Activated naive CD4-positive, alpha-beta T cell treated with anti-CD3 and anti-CD28 coated beads for 36 hours (primary cell): ENCODE measurements at regions not wholly inside any gene's neighbourhood (a gene's known extent, or its start where the extent isn't known, plus 50 kb on each side); places are given as distances from the start of the nearest gene placed in this dataset.
"Not testable (repeated sequence)": the region's sequence is repeated elsewhere in the genome, so short reads cannot be mapped to it uniquely, and the experiment has no call there.

ENCODE experiments used
- CTCF ChIA-PET: fragments of 350-600 bp; sonication (Branson Sonifier 250); formaldehyde crosslinking; loops from one replicate; lab custom pipeline; 2021; ENCODE audit warnings: antibody characterized with exemption; lab: Charles Lee
- DNase-seq: peaks from one replicate; pipeline ENCODE4 v3.0.0-alpha.2; 2020
- H3K27ac Mint-ChIP-seq: one replicate; pipeline ENCODE4 v1.8.0; 2021; ENCODE audit warnings: mild to moderate bottlenecking, mixed read lengths
- H3K27me3 Mint-ChIP-seq: one replicate; pipeline ENCODE4 v1.8.0; 2021; ENCODE audit warnings: low read depth, mixed read lengths
- H3K36me3 Mint-ChIP-seq: one replicate; pipeline ENCODE4 v1.8.0; 2021; ENCODE audit warnings: low read depth, mixed read lengths
- H3K4me1 Mint-ChIP-seq: one replicate; pipeline ENCODE4 v1.8.0; 2021; ENCODE audit warnings: low read depth, mixed read lengths
- H3K4me3 Mint-ChIP-seq: one replicate; pipeline ENCODE4 v1.8.0; 2021; ENCODE audit warnings: mild to moderate bottlenecking, moderate library complexity, mixed read lengths
- H3K9me3 Mint-ChIP-seq: one replicate; pipeline ENCODE4 v1.8.0; 2021; ENCODE audit warnings: mixed read lengths
- intact Hi-C: fragments of 100-400 bp; cut with micrococcal nuclease; formaldehyde crosslinking; loops from one replicate; pipeline ENCODE4 v1.15.1; 2023

GRCh38 chr13:80685942-80686341 lies 345.0 kb upstream of the SPRY2 start:
- H3K9me3 Mint-ChIP-seq: peaks cover 3% of the 10 kb centered on the region
- H3K27me3 Mint-ChIP-seq: no peaks in the 10 kb centered on the region
- H3K4me3 Mint-ChIP-seq: no peak overlapping the region
- H3K36me3 Mint-ChIP-seq: no peaks in the 10 kb centered on the region
- no peak for DNase-seq
- intact Hi-C loops: no loop called here
- H3K27ac Mint-ChIP-seq: no peak overlapping the region
- H3K4me1 Mint-ChIP-seq: no peaks in the 10 kb centered on the region
- CTCF ChIA-PET: no interaction called here

- CTCF ChIA-PET: no interaction called here
- DNase-seq: no peak
- no peak overlapping the region for H3K4me3 Mint-ChIP-seq
- H3K27ac Mint-ChIP-seq: no peak overlapping the region
- no peaks in the 10 kb centered on the region for H3K4me1 Mint-ChIP-seq
- H3K9me3 Mint-ChIP-seq: peaks cover 3% of the 10 kb centered on the region
- H3K27me3 Mint-ChIP-seq: no peaks in the 10 kb centered on the region
- H3K36me3 Mint-ChIP-seq: no peaks in the 10 kb centered on the region
- intact Hi-C loops: no loop called here
These were observed 343.5 kb upstream of the SPRY2 start for GRCh38 chr13:80684217-80684991.

DNA sequence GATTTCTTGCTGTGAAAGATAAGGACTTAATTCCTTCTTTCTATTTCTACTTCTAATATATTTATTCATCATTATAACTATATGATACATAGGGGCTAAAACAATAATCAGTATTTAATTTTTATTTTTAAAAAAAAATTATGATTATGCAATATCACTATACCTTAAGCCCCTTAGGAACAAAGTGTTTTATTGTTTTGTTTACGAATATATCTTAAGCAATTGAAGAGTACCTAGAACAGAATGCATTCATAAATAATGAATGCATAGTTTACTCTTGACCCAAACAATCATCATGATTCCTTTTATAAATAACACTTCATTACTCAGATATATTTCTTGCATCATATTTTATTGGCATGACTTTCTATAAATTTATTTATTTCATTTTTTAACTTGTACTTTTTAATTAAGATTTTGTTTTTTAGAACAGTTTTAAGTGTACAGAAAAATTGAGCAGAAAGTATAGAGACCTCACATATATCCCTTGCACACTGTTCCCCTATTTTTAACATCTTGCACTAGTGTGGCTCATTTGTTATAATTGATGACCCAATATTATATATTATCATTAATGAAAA lies 339.9 kb upstream of the SPRY2 start:
- no peak overlapping the region for H3K27ac Mint-ChIP-seq
- H3K27me3 Mint-ChIP-seq: no peaks in the 10 kb centered on the region
- no peaks in the 10 kb centered on the region for H3K4me1 Mint-ChIP-seq
- no peaks in the 10 kb centered on the region for H3K36me3 Mint-ChIP-seq
- H3K4me3 Mint-ChIP-seq: no peak overlapping the region
- CTCF ChIA-PET: no interaction called here
- no peak for DNase-seq
- peaks cover 10% of the 10 kb centered on the region for H3K9me3 Mint-ChIP-seq
- intact Hi-C loops: no loop called here

GRCh38 chr13:80679423-80679822 lies 338.5 kb upstream of the SPRY2 start:
- no peaks in the 10 kb centered on the region for H3K4me1 Mint-ChIP-seq
- CTCF ChIA-PET: no interaction called here

GRCh38 chr13:80677227-80677626 lies 336.3 kb upstream of the SPRY2 start:
- H3K27ac Mint-ChIP-seq: no peak overlapping the region
- intact Hi-C loops: no loop called here
- no peak overlapping the region for H3K4me3 Mint-ChIP-seq
- no peaks in the 10 kb centered on the region for H3K27me3 Mint-ChIP-seq
- CTCF ChIA-PET: no interaction called here
- DNase-seq: no peak
- no peaks in the 10 kb centered on the region for H3K4me1 Mint-ChIP-seq
- no peaks in the 10 kb centered on the region for H3K36me3 Mint-ChIP-seq
- peaks cover 15% of the 10 kb centered on the region for H3K9me3 Mint-ChIP-seq

More at GRCh38 chr13:80679423-80679822, 338.5 kb upstream of the SPRY2 start:
- DNase-seq: no peak
- Mint-ChIP-seq H3K9me3 (peaks cover 10% of the 10 kb centered on the region), H3K4me3 (no peak overlapping the region), H3K27me3 (no peaks in the 10 kb centered on the region), H3K27ac (no peak overlapping the region), H3K36me3 (no peaks in the 10 kb centered on the region)
- intact Hi-C loops: no loop called here

- CTCF ChIA-PET, H3K4me1 Mint-ChIP-seq, H3K4me3 Mint-ChIP-seq, intact Hi-C loops, H3K27me3 Mint-ChIP-seq, H3K27ac Mint-ChIP-seq, H3K36me3 Mint-ChIP-seq, DNase-seq: not testable (repeated sequence)
- H3K9me3 Mint-ChIP-seq: peaks cover 21% of the 10 kb centered on the region
These were observed 334.5 kb upstream of the SPRY2 start for GRCh38 chr13:80675442-80675841.

DNA sequence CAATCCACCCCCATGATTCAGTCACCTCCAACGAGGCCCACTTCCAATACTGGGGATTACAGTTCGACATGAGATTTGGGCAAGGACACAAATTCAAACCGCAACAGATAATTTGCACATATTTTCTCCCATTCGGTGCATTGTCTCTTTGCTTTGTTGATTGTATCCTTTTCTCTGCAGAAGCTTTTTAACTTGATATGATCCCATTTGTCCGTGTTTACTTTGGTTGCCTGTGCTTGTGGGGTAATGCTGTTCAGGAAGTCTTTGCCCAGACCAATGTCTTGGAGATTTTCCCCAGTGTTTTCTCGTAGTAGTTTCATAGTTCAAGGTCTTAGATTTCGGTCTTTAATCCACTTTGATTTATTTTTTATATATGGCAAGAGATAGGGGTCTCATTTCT lies 330.8 kb upstream of the SPRY2 start:
- intact Hi-C loops: no loop called here
- Mint-ChIP-seq H3K27ac (no peak overlapping the region), H3K9me3 (peaks cover 12% of the 10 kb centered on the region), H3K27me3 (no peaks in the 10 kb centered on the region), H3K36me3 (no peaks in the 10 kb centered on the region), H3K4me3 (no peak overlapping the region), H3K4me1 (no peaks in the 10 kb centered on the region)
- CTCF ChIA-PET: no interaction called here
- no peak for DNase-seq

GRCh38 chr13:80669112-80669511 lies 328.2 kb upstream of the SPRY2 start:
- Mint-ChIP-seq H3K36me3 (no peaks in the 10 kb centered on the region), H3K27ac (no peak overlapping the region), H3K4me1 (no peaks in the 10 kb centered on the region), H3K4me3 (no peak overlapping the region), H3K9me3 (peaks cover 11% of the 10 kb centered on the region), H3K27me3 (no peaks in the 10 kb centered on the region)
- CTCF ChIA-PET: no interaction called here
- intact Hi-C loops: no loop called here
- no peak for DNase-seq

- CTCF ChIA-PET: no interaction called here
- no peak for DNase-seq
- intact Hi-C loops: no loop called here
- Mint-ChIP-seq H3K4me3 (no peak overlapping the region), H3K36me3 (no peaks in the 10 kb centered on the region), H3K27me3 (no peaks in the 10 kb centered on the region), H3K9me3 (peaks cover 10% of the 10 kb centered on the region), H3K27ac (no peak overlapping the region), H3K4me1 (no peaks in the 10 kb centered on the region)
These were observed 327.5 kb upstream of the SPRY2 start for GRCh38 chr13:80668452-80668851.

GRCh38 chr13:80666782-80667552 lies 326.0 kb upstream of the SPRY2 start:
- H3K9me3 Mint-ChIP-seq: peaks cover 7% of the 10 kb centered on the region
- CTCF ChIA-PET: no interaction called here
- no peak overlapping the region for H3K4me3 Mint-ChIP-seq
- H3K4me1 Mint-ChIP-seq: no peaks in the 10 kb centered on the region
- intact Hi-C loops: no loop called here
- H3K27me3 Mint-ChIP-seq: no peaks in the 10 kb centered on the region
- no peak overlapping the region for H3K27ac Mint-ChIP-seq
- DNase-seq: no peak
- H3K36me3 Mint-ChIP-seq: no peaks in the 10 kb centered on the region

- H3K4me1 Mint-ChIP-seq: no peaks in the 10 kb centered on the region
- H3K27me3 Mint-ChIP-seq: no peaks in the 10 kb centered on the region
- intact Hi-C loops: no loop called here
- H3K4me3 Mint-ChIP-seq: no peak overlapping the region
- H3K9me3 Mint-ChIP-seq: peaks cover 1% of the 10 kb centered on the region
- H3K36me3 Mint-ChIP-seq: no peaks in the 10 kb centered on the region
- CTCF ChIA-PET: no interaction called here
- no peak overlapping the region for H3K27ac Mint-ChIP-seq
- DNase-seq: no peak
These were observed 324.9 kb upstream of the SPRY2 start for GRCh38 chr13:80665792-80666333.

DNA sequence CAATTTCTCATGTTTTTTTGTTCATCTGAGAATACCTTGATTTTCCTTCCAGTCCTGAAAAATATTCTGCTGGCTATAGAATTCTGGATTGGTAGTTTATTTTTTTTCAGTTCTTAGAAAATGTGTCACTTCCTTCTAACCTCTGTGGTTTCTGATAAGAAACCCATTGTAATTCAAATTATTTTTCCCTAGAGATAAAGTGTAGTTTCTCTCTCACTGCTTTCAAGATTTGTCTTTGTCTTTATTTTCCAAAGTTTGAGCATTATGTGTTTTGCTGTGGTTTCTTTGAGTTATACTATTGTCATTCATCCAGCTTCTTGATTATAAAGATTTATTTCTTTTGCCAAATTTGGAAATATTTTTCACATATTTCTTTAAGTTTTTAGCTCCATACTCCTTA lies 324.0 kb upstream of the SPRY2 start:
- H3K4me3 Mint-ChIP-seq: no peak overlapping the region
- no peak for DNase-seq
- no peaks in the 10 kb centered on the region for H3K4me1 Mint-ChIP-seq
- peaks cover 1% of the 10 kb centered on the region for H3K9me3 Mint-ChIP-seq
- no peak overlapping the region for H3K27ac Mint-ChIP-seq
- CTCF ChIA-PET: no interaction called here
- H3K36me3 Mint-ChIP-seq: no peaks in the 10 kb centered on the region
- H3K27me3 Mint-ChIP-seq: no peaks in the 10 kb centered on the region
- intact Hi-C loops: no loop called here
